22Rv1 (cell line): ENCODE measurements at regions not wholly inside any gene's neighbourhood (a gene's known extent, or its start where the extent isn't known, plus 50 kb on each side); places are given as distances from the start of the nearest gene placed in this dataset.

ENCODE experiments used
- H3K27ac ChIP-seq: fragments of 450-650 bp; 2 replicates; pipeline ENCODE4 v1.5.1; 2017
- CTCF ChIP-seq: fragments of 450-650 bp; IDR thresholded peaks from 2 replicates; pipeline ENCODE4 v1.5.1; 2017; ENCODE audit warnings: mild to moderate bottlenecking
- ZFX ChIP-seq: fragments of 450-650 bp; IDR thresholded peaks from 2 replicates; pipeline ENCODE4 v1.6.1; 2017; ENCODE audit warnings: antibody characterized with exemption, borderline replicate concordance

GRCh38 chr6:22709803-22710202 is 140.4 kb downstream of the HDGFL1 start:
- no peak overlapping the region for H3K27ac ChIP-seq
- TF ChIP-seq ZFX (no peak), CTCF (no peak)

- no peak overlapping the region for H3K27ac ChIP-seq
- TF ChIP-seq CTCF (no peak), ZFX (no peak)
Observed at GRCh38 chr6:22716721-22717120, 147.4 kb downstream of the HDGFL1 start.

DNA sequence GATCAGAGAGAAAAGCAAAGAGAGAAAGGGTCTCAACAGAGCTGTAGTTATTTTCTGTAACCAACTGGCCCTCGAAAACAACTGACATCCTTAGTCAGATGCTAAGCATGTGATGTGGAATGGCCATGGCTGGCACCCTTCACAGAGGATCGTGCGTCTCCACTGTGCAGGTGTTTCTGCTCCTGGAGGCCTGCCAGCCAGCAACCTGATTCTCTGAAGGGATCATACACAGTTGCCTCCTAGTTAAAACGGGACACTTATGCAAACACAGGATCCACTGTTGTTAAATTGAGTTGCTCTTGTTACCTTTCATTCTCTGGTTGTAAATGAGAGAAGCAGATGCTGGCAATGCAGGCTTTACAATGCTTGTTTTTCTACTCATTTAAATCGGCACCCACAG is 148.5 kb downstream of the HDGFL1 start:
- TF ChIP-seq CTCF (no peak), ZFX (no peak)
- H3K27ac ChIP-seq, result no peak overlapping the region

GRCh38 chr6:22722913-22723312 is 153.5 kb downstream of the HDGFL1 start:
- no peak overlapping the region for H3K27ac ChIP-seq
- TF ChIP-seq CTCF, result no peak
- no peak for TF ChIP-seq ZFX

DNA sequence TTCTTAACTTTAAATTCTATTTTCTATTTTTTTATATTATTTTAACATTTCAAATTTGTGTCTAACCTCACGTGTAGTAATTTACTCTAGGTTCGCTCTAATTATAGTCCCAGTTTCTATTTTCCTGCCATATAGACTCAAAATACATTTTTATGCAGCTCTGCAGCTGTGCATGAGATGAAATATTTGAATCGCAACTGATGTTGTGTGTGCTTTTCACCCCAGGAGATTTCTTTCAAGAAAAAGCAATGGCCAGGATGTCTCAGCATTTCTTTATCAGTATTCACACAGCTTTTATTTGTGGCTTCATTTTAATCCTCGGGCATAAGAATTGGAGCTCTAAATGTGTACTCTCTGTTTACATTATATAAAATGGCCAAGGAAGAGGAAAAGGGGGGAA is 157.6 kb downstream of the HDGFL1 start:
- TF ChIP-seq CTCF (no peak), ZFX (no peak)
- H3K27ac ChIP-seq, result no peak overlapping the region

DNA sequence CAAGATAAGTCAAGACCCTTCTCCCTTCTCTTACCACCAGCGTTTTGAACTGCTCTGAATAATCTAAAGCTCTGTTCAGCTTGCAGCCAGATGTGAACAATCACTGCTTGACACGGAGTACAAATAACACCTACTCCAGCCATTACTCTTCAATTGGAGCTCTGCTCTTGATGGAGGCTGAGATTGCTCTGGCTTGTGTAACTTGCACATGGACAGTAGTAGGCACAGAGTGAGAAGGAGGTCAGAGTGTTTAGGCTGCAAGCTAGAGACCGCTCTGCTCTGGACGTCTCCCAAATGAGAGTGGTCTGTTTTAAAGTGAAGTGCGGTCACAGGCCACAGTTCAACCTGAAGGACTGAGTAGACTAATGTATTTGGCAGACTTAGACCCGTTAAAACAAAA is 158.3 kb downstream of the HDGFL1 start:
- H3K27ac ChIP-seq, result no peak overlapping the region
- no peak for TF ChIP-seq ZFX
- no peak for TF ChIP-seq CTCF

DNA sequence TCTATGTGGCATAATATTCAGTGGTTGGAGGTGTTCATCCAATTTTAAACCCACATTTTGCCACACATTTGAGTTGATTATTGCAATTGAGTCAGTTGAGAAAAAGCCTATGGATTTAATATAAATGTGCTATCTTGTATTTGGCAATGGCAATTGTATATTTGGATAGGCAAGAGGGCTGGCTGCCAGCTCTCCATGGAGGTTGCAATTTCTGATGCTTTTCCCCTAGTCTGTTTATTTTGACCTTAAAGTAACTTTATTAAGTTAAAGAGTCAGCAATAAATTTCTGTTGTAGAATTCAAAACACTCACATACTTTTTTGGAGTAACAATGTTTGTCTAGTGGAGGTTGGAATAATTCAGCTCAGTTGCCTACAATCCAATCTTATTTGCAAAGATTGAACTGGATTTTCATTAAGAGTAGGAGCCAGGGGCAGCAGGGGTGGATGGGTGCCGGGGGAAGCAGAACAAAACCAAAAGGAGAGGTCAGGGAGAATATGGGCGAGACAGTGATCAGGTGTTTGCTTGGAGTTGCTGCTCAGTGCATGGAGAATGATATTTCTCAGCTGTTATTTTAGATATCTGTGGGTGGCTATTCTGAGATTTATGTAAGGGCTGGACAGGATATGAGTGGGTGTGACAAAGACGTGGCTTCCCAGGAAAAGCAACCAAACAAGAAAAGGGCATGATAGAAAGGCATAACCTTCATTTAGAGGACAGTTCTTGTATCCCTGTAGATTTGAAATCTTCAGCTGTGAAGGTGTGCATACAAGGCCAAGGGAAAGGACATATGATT is 163.0 kb downstream of the HDGFL1 start:
- H3K27ac ChIP-seq, result no peak overlapping the region
- no peak for TF ChIP-seq ZFX
- TF ChIP-seq CTCF, result no peak
